ENCODE measurements at regions not wholly inside any gene's neighbourhood (a gene's known extent, or its start where the extent isn't known, plus 50 kb on each side); places are given as distances from the start of the nearest gene placed in this dataset.

DNA sequence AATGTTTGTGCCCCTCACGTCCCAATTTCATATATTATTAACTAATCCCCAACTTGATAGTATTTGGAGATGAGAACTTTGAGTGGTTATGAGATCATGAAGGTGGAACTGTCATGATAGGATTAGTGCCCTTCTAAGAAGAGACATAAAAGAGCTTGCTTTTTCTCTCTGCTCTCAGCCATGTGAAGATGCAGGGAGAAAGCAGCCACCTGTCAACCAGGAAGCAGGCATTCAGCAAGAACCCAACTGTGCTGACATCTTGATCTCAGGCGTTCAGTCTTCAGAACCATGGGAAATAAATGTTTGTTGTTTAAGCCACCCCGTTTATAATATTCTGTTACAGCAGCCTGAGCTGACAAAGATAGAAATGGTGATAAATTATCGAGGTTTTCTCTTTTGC, 278.7 kb upstream of the KCNMB2 start:
- DNase-seq = no peak
- H3K4me3 ChIP-seq = no peak overlapping the region
- peaks cover 0 to 11% of the 10 kb centered on the region in 2 donors for H3K4me1 ChIP-seq (replicated peaks in 1 of 2)
- WGBS, 4 donors = 88 to 93% (median 91%) methylated on average over 4 of the region's 4 CpGs
- TF ChIP-seq CTCF (IDR thresholded peaks at IDR 0.05) (no peak), POLR2A (IDR thresholded peaks at IDR 0.05) (no peak)
- intact Hi-C loops (cut with DNase I) = no loop called here
- no peaks in the 10 kb centered on the region for H3K9me3 ChIP-seq (replicated peaks in 1 of 3)
- no peaks in the 10 kb centered on the region for H3K36me3 ChIP-seq (replicated peaks in 1 of 2)
- H3K27me3 ChIP-seq = no peaks in the 10 kb centered on the region
- H3K27ac ChIP-seq = no peak overlapping the region

DNA sequence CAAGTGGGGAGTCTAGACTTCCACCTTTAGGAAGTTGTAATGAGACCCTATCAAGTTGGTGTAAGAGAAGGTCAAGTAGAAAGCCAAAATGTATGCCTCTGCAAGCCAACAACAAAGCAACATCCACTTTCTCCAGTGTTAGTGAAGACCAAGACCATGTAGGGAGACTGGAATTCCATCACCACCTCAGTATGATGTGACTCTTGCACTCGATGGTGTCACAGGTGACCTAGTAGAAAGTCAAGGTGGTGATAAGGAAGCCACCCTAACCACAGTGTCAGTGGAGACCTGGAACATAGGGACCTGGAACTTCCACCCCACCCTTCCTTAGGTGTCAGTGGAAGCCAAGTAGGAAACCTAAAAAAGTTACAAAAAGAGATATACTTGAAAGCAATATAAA, 278.1 kb upstream of the KCNMB2 start:
- Histone ChIP-seq H3K27ac (no peak overlapping the region), H3K9me3 (replicated peaks in 1 of 3) (no peaks in the 10 kb centered on the region), H3K27me3 (no peaks in the 10 kb centered on the region), H3K4me3 (no peak overlapping the region), H3K36me3 (replicated peaks in 1 of 2) (no peaks in the 10 kb centered on the region), H3K4me1 (replicated peaks in 1 of 2) (peaks cover 0 to 11% of the 10 kb centered on the region in 2 donors)
- no peak for TF ChIP-seq CTCF (IDR thresholded peaks at IDR 0.05)
- TF ChIP-seq POLR2A (IDR thresholded peaks at IDR 0.05) = no peak
- 75 to 100% (median 88%) methylated on average over 1 of the region's 1 CpG for WGBS, 4 donors
- DNase-seq = no peak
- intact Hi-C loops (cut with DNase I) = no loop called here

GRCh38 chr3:178259703-178260102, 276.5 kb upstream of the KCNMB2 start:
- H3K27ac ChIP-seq = no peak overlapping the region
- H3K9me3 ChIP-seq (replicated peaks in 1 of 3) = no peaks in the 10 kb centered on the region
- TF ChIP-seq CTCF (IDR thresholded peaks at IDR 0.05) (no peak), POLR2A (IDR thresholded peaks at IDR 0.05) (no peak)
- H3K27me3 ChIP-seq = no peaks in the 10 kb centered on the region
- intact Hi-C loops (cut with DNase I) = no loop called here
- no peaks in the 10 kb centered on the region for H3K36me3 ChIP-seq (replicated peaks in 1 of 2)
- no peak for DNase-seq
- no peak overlapping the region for H3K4me3 ChIP-seq
- peaks cover 0 to 11% of the 10 kb centered on the region in 2 donors for H3K4me1 ChIP-seq (replicated peaks in 1 of 2)

DNA sequence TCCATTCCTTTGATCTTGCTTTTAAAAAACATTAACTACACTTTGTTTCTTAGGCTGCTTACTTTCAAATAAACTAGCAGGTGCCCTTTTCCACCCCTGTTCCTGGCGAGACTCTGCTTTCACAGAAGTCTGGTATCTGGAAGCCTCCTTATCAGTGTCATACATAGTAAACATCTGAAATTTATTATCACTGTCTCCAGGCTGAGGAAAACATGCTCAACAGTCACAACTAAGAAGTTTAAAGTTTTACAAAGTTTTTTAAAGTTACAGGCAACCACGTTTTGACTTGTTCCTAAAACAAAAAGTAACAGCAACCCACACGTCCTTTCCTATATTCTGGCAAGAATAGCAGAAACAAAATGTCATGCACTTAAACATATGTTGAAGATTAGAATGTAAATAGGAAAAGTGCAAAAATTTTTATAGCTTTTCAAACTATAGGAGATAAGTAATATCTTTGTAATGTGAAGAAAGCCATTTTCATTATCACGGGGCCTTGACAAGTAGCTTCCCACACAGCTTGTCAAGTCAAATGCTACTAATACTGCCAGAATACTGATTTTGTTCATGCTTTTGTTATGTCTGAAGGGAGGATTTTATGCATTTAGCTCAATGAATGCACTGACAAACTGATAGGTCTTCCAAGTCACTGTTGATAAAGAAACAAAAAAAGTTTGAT, 275.2 kb upstream of the KCNMB2 start:
- no peaks in the 10 kb centered on the region for H3K36me3 ChIP-seq (replicated peaks in 1 of 2)
- no peaks in the 10 kb centered on the region for H3K27me3 ChIP-seq
- TF ChIP-seq POLR2A (IDR thresholded peaks at IDR 0.05) (no peak), CTCF (IDR thresholded peaks at IDR 0.05) (no peak)
- H3K27ac ChIP-seq = no peak overlapping the region
- intact Hi-C loops (cut with DNase I) = no loop called here
- peak overlapping the region in 1 of 4 donors; percentile 8 for H3K4me3 ChIP-seq
- H3K4me1 ChIP-seq (replicated peaks in 1 of 2) = peaks cover 0 to 11% of the 10 kb centered on the region in 2 donors
- DNase-seq = peak in 6 of 7 donors; percentile 12 to 59 (median 26)
- WGBS, 4 donors = 13 to 20% (median 16%) methylated on average over 4 of the region's 4 CpGs
- no peaks in the 10 kb centered on the region for H3K9me3 ChIP-seq (replicated peaks in 1 of 3)

Data from adrenal gland (tissue), 9 donors.